ENCODE measurements at regions not wholly inside any gene's neighbourhood (a gene's known extent, or its start where the extent isn't known, plus 50 kb on each side); places are given as distances from the start of the nearest gene placed in this dataset.

DNA sequence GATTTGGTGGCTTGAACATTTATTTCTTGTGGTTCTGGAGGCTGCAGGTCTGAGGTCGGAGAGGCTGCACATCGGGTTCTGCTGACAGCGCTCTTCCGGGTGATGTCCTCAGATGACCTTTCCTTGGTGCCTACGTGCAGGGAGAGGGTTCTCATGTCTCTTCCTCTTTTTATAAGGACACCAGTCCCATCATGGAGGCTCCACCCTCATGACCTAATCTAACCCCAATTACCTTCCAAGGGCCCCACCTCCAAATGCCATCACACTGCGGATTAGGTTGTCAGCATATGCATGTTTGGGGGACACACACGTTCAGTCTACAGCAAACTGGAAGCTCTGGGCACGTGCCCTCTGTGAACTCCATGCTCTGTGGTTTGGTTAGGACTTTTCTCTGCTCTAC lies 338.6 kb downstream of the FGF9 start:
- TF ChIP-seq, protein P1, sequence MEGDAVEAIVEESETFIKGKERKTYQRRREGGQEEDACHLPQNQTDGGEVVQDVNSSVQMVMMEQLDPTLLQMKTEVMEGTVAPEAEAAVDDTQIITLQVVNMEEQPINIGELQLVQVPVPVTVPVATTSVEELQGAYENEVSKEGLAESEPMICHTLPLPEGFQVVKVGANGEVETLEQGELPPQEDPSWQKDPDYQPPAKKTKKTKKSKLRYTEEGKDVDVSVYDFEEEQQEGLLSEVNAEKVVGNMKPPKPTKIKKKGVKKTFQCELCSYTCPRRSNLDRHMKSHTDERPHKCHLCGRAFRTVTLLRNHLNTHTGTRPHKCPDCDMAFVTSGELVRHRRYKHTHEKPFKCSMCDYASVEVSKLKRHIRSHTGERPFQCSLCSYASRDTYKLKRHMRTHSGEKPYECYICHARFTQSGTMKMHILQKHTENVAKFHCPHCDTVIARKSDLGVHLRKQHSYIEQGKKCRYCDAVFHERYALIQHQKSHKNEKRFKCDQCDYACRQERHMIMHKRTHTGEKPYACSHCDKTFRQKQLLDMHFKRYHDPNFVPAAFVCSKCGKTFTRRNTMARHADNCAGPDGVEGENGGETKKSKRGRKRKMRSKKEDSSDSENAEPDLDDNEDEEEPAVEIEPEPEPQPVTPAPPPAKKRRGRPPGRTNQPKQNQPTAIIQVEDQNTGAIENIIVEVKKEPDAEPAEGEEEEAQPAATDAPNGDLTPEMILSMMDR (IDR thresholded peaks at IDR 0.05): no peak
- no peak for TF ChIP-seq TCF7L2 (IDR thresholded peaks at IDR 0.05; ENCODE audit: low read depth, low read length)
